GM21423 (cell line): ENCODE measurements at regions not wholly inside any gene's neighbourhood (a gene's known extent, or its start where the extent isn't known, plus 50 kb on each side); places are given as distances from the start of the nearest gene placed in this dataset.
"Not testable (repeated sequence)": the region's sequence is repeated elsewhere in the genome, so short reads cannot be mapped to it uniquely, and the experiment has no call there.

Source experiments
- ATAC-seq: cut with Tn5 transposase; IDR thresholded peaks from one replicate; pipeline ENCODE4 v1.9.1; 2021; ENCODE audit warnings: mild to moderate bottlenecking, moderate library complexity; ENCODE audit not compliant: unreplicated experiment

DNA sequence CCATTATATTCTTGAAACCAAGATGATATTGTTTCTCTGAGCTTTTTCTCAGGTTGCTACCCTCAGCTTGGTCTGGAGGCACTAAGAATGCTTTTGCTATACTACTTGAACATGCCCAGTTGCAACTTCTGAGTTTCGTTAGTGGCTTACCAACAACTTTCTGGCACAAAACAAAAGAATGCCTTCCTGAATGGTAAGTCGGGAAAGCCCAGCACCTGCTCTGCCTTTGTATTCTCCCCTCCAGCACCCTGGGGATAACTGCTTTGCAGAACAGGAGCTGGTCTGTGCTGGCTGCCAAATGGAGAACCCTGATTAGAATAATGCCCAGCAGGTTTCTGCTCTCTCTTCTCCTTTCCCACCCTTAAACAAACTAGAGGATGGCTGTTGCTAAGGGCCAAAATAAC, 149.3 kb downstream of the TGFB2 start:
- no peak for ATAC-seq

GRCh38 chr1:218495931-218496330, 150.8 kb downstream of the TGFB2 start:
- no peak for ATAC-seq

DNA sequence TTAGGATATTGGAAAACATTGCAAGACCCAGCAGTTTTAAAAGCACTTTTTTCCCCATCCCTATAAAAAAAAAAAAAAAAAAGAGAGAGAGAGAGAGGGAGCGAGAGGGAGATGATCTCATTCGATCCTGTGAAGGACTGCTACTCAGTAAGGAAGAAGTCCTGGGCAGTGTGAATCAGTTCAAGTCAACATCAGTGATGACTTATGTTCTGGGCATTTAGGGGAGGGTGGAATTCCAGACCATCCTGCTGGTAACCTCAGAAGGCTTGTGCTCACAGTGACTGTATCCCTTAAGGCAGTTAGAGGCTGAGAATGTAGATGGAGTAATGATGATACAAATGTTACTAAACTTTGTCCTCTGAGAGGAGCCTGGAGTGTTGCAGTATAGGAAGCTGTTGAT, 151.4 kb downstream of the TGFB2 start:
- ATAC-seq, result no peak

- no peak for ATAC-seq
Measured at GRCh38 chr1:218498056-218498938, 153.2 kb downstream of the TGFB2 start.

DNA sequence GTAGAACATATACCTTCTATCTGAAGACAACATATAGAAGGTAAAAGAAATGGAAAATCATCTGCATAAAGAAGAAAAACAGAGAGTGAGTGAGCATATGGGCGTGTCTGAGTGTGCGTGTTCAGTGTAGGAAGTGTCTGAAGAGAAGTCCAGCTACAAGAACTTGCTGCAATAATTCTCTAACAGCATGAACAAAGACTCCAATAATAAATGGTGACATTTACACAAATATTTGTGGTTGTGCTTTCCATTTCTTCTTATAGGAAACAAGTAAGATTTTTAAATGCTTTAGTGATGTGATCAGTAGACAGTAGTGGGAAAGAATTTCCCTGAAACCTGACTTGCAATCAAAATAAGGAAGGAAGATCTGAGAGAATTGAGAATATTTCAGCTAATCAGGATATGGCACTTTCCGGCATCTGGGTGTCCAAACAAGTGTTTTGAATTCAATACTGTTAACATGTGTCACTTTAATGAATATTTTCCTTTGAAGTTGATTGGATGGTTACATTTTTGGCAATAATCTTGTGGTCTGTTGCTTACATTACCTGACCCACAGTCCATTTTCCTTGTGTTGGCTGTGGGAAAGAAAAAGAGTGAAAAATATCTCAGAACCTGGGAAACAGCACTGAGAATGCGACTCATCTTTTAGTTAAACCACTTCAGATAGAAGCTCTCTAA, 154.0 kb downstream of the TGFB2 start:
- ATAC-seq, result no peak

DNA sequence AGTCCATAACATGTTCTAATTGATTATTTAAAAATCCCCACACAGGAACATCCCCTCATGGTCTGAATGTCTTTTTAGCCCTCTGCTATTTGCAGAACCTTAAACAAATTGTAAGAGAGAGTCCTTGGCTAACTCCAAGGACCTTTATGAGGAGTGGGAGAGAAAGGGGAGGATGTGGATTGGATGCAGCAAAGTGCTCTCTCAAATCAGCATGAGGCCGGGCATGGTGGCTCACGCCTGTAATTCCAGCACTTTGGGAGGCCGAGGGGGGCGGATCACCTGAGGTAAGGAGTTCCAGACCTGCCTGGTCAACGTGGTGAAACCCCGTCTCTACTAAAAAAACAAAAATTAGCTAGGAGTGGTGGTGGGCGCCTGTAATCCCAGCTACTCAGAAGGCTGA, 154.8 kb downstream of the TGFB2 start:
- ATAC-seq, result no peak

DNA sequence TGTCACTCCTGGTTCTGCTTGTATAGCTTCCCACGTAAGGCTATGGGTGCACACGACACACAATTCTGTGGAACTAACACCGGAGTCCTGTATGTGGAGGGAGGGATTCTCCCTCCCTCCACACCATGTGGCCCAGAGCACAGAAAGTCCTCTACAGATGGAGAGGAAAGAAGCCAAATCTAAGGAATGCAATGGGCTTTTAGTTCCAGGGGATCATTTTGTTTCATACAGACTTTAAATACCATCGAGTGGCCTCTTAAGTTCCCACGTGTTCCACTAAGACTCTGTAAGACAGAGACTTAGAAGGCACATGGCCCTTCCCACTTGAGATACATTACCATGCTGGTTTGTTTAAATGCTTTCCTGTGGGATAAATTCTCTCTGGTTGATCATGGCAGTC, 156.0 kb downstream of the TGFB2 start:
- no peak for ATAC-seq

- ATAC-seq, result no peak
Measured at GRCh38 chr1:218502383-218502782, 157.2 kb downstream of the TGFB2 start.

DNA sequence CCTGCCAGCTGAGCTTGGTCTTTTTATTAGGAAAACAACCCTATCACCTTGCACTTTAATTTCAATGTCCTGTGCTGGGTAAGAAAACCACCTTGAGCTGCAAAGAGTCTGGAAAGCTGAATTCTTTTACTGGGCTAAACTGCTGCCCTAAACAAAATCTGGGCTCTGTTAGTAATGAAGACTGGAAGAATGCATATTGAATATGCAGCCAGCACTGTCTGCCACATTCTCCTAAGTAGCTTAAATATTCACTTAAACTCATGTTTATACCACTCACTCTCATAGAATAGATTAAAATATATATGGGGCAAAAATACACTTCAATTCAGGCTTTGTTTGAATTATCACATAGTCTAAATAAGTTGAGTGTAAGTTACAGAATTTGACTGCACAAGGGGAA, 158.0 kb downstream of the TGFB2 start:
- ATAC-seq, result no peak

DNA sequence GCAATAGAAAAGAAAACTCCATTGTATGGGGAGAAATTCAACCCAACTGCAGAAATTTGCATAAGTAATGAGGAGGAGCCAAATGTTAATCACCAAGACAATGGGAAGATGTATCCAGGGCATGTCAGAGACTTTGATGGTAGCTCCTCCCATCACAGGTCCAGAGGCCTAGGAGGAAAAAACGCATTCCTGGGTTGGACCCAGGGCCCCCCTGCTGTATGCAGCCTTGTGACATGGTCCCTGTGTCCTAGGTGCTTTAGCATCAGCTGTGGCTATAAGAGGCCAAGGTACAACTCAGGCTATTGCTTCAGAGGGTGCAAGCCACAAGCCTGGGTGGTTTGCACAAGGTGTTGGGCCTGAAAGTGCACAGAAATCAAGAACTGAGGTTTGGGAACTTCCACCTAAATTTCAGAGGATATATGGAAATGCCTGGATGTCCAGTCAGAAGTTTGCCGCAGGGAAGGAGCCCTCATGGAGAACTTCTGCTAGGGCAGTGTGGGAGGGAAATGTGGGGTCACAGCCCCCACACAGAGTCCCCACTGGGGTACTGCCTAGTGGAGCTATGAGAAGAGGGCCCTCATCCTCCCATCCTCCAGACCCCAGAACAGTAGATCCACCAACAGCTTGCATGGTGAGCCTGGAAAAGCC, 162.3 kb downstream of the TGFB2 start:
- ATAC-seq, result no peak

GRCh38 chr1:218510153-218510772, 165.1 kb downstream of the TGFB2 start:
- no peak for ATAC-seq

DNA sequence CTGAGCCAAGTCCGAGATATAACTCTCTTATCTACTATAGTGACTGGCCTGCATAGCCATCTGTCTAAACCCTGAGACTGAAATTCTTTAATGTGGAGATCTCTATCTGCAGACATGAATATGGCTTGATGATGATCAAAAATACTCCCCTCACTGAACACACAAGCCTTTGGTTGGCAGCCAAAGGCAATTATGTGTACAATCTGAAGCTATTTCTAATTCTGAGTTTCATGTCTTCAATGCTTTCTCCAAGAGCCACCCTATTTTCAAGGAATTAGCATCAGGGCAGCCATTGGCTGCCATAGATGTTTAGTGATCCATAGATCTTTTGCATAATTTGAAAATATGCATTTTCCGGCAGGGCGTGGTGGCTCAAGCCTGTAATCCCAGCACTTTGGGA, 168.2 kb downstream of the TGFB2 start:
- no peak for ATAC-seq

GRCh38 chr1:218514689-218515088, 169.6 kb downstream of the TGFB2 start:
- no peak for ATAC-seq

GRCh38 chr1:218516526-218516925, 171.4 kb downstream of the TGFB2 start:
- ATAC-seq, result no peak

DNA sequence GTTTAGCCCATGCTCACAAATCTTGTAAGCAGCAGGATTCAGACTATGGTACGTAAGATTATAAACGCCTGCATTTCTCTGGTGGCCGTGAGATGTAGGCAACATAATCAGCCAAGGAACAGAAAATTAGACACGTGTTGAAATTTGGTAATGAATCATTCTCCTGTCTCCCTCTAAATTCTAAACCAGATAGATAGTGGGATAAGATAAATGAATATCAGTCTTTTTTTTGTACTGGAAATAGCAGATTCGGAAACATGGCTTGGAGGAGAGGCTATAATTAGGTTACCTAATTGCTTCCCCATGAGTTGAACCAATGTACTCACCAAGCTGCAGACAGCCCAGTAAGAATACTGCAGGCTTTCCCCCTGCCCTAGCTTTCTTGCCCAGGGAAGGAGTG, 172.3 kb downstream of the TGFB2 start:
- ATAC-seq, result no peak

- ATAC-seq, result no peak
Measured at GRCh38 chr1:218518216-218518740, 173.1 kb downstream of the TGFB2 start.

GRCh38 chr1:218520646-218521045, 175.5 kb downstream of the TGFB2 start:
- ATAC-seq, result not testable (repeated sequence)

GRCh38 chr1:218521414-218522169, 176.5 kb downstream of the TGFB2 start:
- ATAC-seq, result no peak

GRCh38 chr1:218524526-218524925, 179.4 kb downstream of the TGFB2 start:
- ATAC-seq, result no peak

DNA sequence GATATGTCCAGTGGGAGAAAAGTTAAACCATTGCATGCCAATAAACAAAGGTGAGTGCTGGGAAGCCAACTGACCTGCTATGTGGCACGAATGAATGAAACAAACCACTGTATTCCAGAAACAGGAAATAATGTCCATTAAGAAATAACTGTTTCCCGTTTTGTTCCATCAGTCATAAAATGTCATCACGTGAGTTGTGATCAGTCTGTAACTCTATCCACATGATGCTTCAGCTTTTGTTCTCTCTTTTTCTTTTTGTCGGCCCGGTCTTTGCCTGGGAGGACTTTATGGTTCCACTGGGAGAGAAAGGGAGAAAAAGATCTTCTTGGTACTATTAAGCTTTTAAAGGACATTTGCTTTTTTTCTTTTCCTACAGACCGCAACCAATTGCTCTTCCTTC, 179.9 kb downstream of the TGFB2 start:
- ATAC-seq, result no peak
